H1 (cell line): ENCODE measurements at regions not wholly inside any gene's neighbourhood (a gene's known extent, or its start where the extent isn't known, plus 50 kb on each side); places are given as distances from the start of the nearest gene placed in this dataset.

Experiments
- CTCF ChIA-PET: fragments of 300-600 bp; sonication (Branson Sonifier 250); formaldehyde crosslinking; loops from one replicate; lab custom pipeline; 2021; ENCODE audit not compliant: partially characterized antibody; lab: Charles Lee
- POLR2A ChIA-PET: fragments of 300-600 bp; sonication (Branson Sonifier 250); formaldehyde crosslinking; loops from one replicate; lab custom pipeline; 2021; ENCODE audit warnings: inconsistent platforms; ENCODE audit not compliant: partially characterized antibody; lab: Charles Lee
- DNase-seq, 2 experiments: peaks; one replicate each; pipeline versions ENCODE4 v3.0.0 to v3.0.0-alpha.2; 2010 to 2022; ENCODE audit warnings: low spot score in 2 of 2, low read depth in 1 of 2, mixed read lengths in 1 of 2
- FAIRE-seq: peaks from 2 replicates; lab custom pipeline; 2011; peaks lifted over from hg19 to GRCh38; lab: Jason Lieb, UNC
- H2AFZ ChIP-seq: 2 replicates; pipeline ENCODE4 v1.8.1; 2012; ENCODE audit warnings: low read length, inconsistent platforms
- H2AK5ac ChIP-seq: 2 replicates; pipeline ENCODE4 v1.6.1; 2013; ENCODE audit warnings: low read depth, low read length
- H2BK120ac ChIP-seq: replicated peaks from 2 replicates; pipeline ENCODE3; 2013; ENCODE audit warnings: low read depth, low read length, inconsistent platforms
- H2BK12ac ChIP-seq: 2 replicates; pipeline ENCODE4 v1.6.1; 2013; ENCODE audit warnings: low read depth, low read length
- H2BK15ac ChIP-seq: 2 replicates; pipeline ENCODE4 v1.6.1; 2013; ENCODE audit warnings: low read length
- H2BK20ac ChIP-seq: 2 replicates; pipeline ENCODE4 v1.6.1; 2013; ENCODE audit warnings: low read length
- H2BK5ac ChIP-seq: 2 replicates; pipeline ENCODE4 v1.6.1; 2013; ENCODE audit warnings: low read depth, low read length
- H3K14ac ChIP-seq: 2 replicates; pipeline ENCODE4 v1.6.1; 2013; ENCODE audit warnings: inconsistent platforms; ENCODE audit not compliant: insufficient read length
- H3K18ac ChIP-seq: 2 replicates; pipeline ENCODE4 v1.6.1; 2013; ENCODE audit warnings: low read length; ENCODE audit errors: extremely low read depth
- H3K23ac ChIP-seq: 2 replicates; pipeline ENCODE4 v1.6.1; 2013; ENCODE audit warnings: inconsistent platforms; ENCODE audit not compliant: insufficient read length
- H3K23me2 ChIP-seq: 2 replicates; pipeline ENCODE4 v1.6.1; 2013; ENCODE audit warnings: low read depth, low read length
- H3K27ac ChIP-seq: 2 replicates; pipeline ENCODE4 v1.6.1; 2011; ENCODE audit warnings: low read depth, low read length, inconsistent platforms
- H3K27me3 ChIP-seq, 4 experiments: replicated peaks in 1 of 4; 1 replicate in 1 of 4; 2 replicates in 3 of 4; pipeline versions ENCODE4 v1.6.1 to v1.8.1; 2011 to 2013; ENCODE audit warnings: low read length in 3 of 4, mild to moderate bottlenecking in 3 of 4, inconsistent platforms in 2 of 4, mixed read lengths in 2 of 4, moderate library complexity in 1 of 4; ENCODE audit not compliant: control insufficient read depth in 3 of 4, insufficient read depth in 3 of 4; ENCODE audit errors: extremely low read depth in 1 of 4
- H3K36me3 ChIP-seq, 4 experiments: 2 replicates each; pipeline versions ENCODE4 v1.6.1 to v1.8.1; 2011 to 2013; ENCODE audit warnings: mild to moderate bottlenecking in 4 of 4, low read length in 3 of 4, moderate library complexity in 2 of 4, control low read depth in 1 of 4, inconsistent platforms in 1 of 4; ENCODE audit not compliant: insufficient read depth in 4 of 4, control insufficient read depth in 2 of 4
- H3K4ac ChIP-seq: replicated peaks from 2 replicates; pipeline ENCODE3; 2013; ENCODE audit warnings: low read length, low read depth, mixed read lengths, inconsistent platforms; ENCODE audit not compliant: insufficient read length
- H3K4me1 ChIP-seq, 4 experiments: replicated peaks in 1 of 4; 1 replicate in 1 of 4; 2 replicates in 3 of 4; pipeline versions ENCODE4 v1.6.1 to v1.8.1; 2011 to 2013; ENCODE audit warnings: low read length in 3 of 4, inconsistent platforms in 2 of 4, mixed read lengths in 1 of 4; ENCODE audit not compliant: insufficient read depth in 4 of 4, control insufficient read depth in 3 of 4
- H3K4me2 ChIP-seq, 2 experiments: 2 replicates each; pipeline versions ENCODE4 v1.6.1 to v1.8.1; 2011 to 2013; ENCODE audit warnings: low read depth in 2 of 2, low read length in 2 of 2, control low read depth in 1 of 2, inconsistent platforms in 1 of 2, mild to moderate bottlenecking in 1 of 2; ENCODE audit not compliant: insufficient read depth in 1 of 2
- H3K4me3 ChIP-seq, 4 experiments: fragments of 200-600, 300-600 bp in 1 of 4; sonication (generic), shearing (Covaris generic), sonication (Bioruptor Twin) in 1 of 4; 2 replicates each; pipeline versions ENCODE4 v1.5.1 to v1.8.1; 2011 to 2016; ENCODE audit warnings: low read length in 4 of 4, low read depth in 3 of 4, control low read depth in 2 of 4, inconsistent platforms in 2 of 4, mild to moderate bottlenecking in 2 of 4, mixed read lengths in 1 of 4, moderate library complexity in 1 of 4; ENCODE audit not compliant: insufficient read depth in 2 of 4; ENCODE audit errors: extremely low read depth in 1 of 4
- H3K56ac ChIP-seq: replicated peaks from 2 replicates; pipeline ENCODE3; 2013; ENCODE audit warnings: low read depth, mild to moderate bottlenecking, mixed read lengths, low read length, inconsistent platforms; ENCODE audit not compliant: insufficient read length
- H3K79me1 ChIP-seq: 2 replicates; pipeline ENCODE4 v1.6.1; 2013; ENCODE audit warnings: low read depth, low read length, control low read depth
- H3K79me2 ChIP-seq, 2 experiments: 2 replicates each; pipeline versions ENCODE4 v1.6.1 to v1.8.1; 2012 to 2013; ENCODE audit warnings: low read length in 2 of 2, mild to moderate bottlenecking in 2 of 2, inconsistent platforms in 1 of 2; ENCODE audit not compliant: insufficient read depth in 2 of 2, control insufficient read depth in 1 of 2
- H3K9ac ChIP-seq, 4 experiments: replicated peaks in 1 of 4; 1 replicate in 1 of 4; 2 replicates in 3 of 4; pipeline versions ENCODE4 v1.6.1 to v1.8.1; 2011 to 2013; ENCODE audit warnings: low read depth in 3 of 4, low read length in 3 of 4, control low read depth in 2 of 4, mild to moderate bottlenecking in 2 of 4, moderate library complexity in 2 of 4, inconsistent platforms in 1 of 4; ENCODE audit errors: extremely low read depth in 1 of 4
- H3K9me3 ChIP-seq, 2 experiments: 2 replicates each; pipeline versions ENCODE4 v1.6.1 to v1.8.1; 2012 to 2013; ENCODE audit warnings: mild to moderate bottlenecking in 2 of 2, moderate library complexity in 2 of 2, control low read depth in 1 of 2, inconsistent platforms in 1 of 2, low read depth in 1 of 2, low read length in 1 of 2, mixed read lengths in 1 of 2; ENCODE audit not compliant: insufficient read depth in 2 of 2
- H4K20me1 ChIP-seq, 2 experiments: replicated peaks in 1 of 2; 2 replicates each; pipeline versions ENCODE3 to v1.8.1; 2011 to 2013; ENCODE audit warnings: inconsistent platforms in 2 of 2, low read length in 2 of 2, mild to moderate bottlenecking in 1 of 2; ENCODE audit not compliant: insufficient read depth in 2 of 2, control insufficient read depth in 1 of 2
- H4K5ac ChIP-seq: 2 replicates; pipeline ENCODE4 v1.6.1; 2013; ENCODE audit warnings: low read length, low read depth, mixed read lengths, inconsistent platforms; ENCODE audit not compliant: insufficient read length
- H4K8ac ChIP-seq: 2 replicates; pipeline ENCODE4 v1.8.0; 2013; ENCODE audit warnings: mild to moderate bottlenecking, moderate library complexity, low read length, inconsistent platforms; ENCODE audit not compliant: insufficient read depth; ENCODE audit errors: extremely low read depth
- H4K91ac ChIP-seq: replicated peaks from 2 replicates; pipeline ENCODE3; 2013; ENCODE audit warnings: low read length, mixed read lengths, inconsistent platforms; ENCODE audit not compliant: insufficient read length
- BACH1 ChIP-seq: IDR thresholded peaks from 2 replicates; pipeline ENCODE4 v1.6.1; 2012; ENCODE audit warnings: low read length, improper control_type of control experiment
- CBX5 ChIP-seq: fragments of 300-800, 300-1000 bp; sonication (generic); IDR thresholded peaks from 2 replicates; pipeline ENCODE4 v1.7.1; 2016; ENCODE audit warnings: antibody characterized with exemption, low read length, low read depth
- HDAC2 ChIP-seq, 2 experiments: fragments of 300-600 bp in 1 of 2; sonication (generic) in 1 of 2; IDR thresholded peaks; 2 replicates each; pipeline ENCODE4 v1.6.1; 2011 to 2012; ENCODE audit warnings: low read depth in 2 of 2, low read length in 2 of 2, mild to moderate bottlenecking in 2 of 2, moderate library complexity in 2 of 2, borderline replicate concordance in 1 of 2, inconsistent platforms in 1 of 2
- HDAC6 ChIP-seq: IDR thresholded peaks from one replicate; pipeline ENCODE4 v1.7.1; 2012; ENCODE audit warnings: low read depth, mild to moderate bottlenecking, inconsistent platforms, low read length, moderate library complexity
- JUND ChIP-seq: IDR thresholded peaks from 2 replicates; pipeline ENCODE4 v1.6.1; 2011; ENCODE audit warnings: mild to moderate bottlenecking, improper control_type of control experiment, low read length
- RFX5 ChIP-seq: IDR thresholded peaks from 2 replicates; pipeline ENCODE4 v1.6.1; 2011; ENCODE audit warnings: low read depth, low read length, improper control_type of control experiment, borderline replicate concordance
- SP1 ChIP-seq: IDR thresholded peaks from 2 replicates; pipeline ENCODE4 v1.6.1; 2011; ENCODE audit warnings: low read depth, low read length
- TAF7 ChIP-seq: optimal IDR thresholded peaks from 2 replicates; pipeline ENCODE3; 2011; ENCODE audit warnings: low read depth, mild to moderate bottlenecking, inconsistent platforms, low read length, moderate library complexity, borderline replicate concordance
- WGBS, 2 experiments: shearing (Covaris generic) in 1 of 2; methylation state at CpG; one replicate each; pipeline versions ENCODE4 v1.1.6 to v1.1.7; 2013 to 2015; ENCODE audit warnings: low lambda C conversion rate in 2 of 2, mixed read lengths in 2 of 2, inconsistent platforms in 1 of 2, low coverage in 1 of 2, missing lambda C conversion rate in 1 of 2; ENCODE audit not compliant: insufficient replicate concordance in 2 of 2, insufficient coverage in 1 of 2, insufficient read length in 1 of 2; ENCODE audit errors: extremely low coverage in 1 of 2, missing lambda C conversion rate in 1 of 2; 5-methylcytosine and 5-hydroxymethylcytosine counted together
- TF ChIP-seq, protein P1 (sequence below): IDR thresholded peaks from 2 replicates; pipeline ENCODE4 v1.6.1; 2011; ENCODE audit warnings: low read depth, mild to moderate bottlenecking, low read length; ENCODE audit not compliant: insufficient read depth
- TF ChIP-seq, protein P2 (sequence below), 3 experiments: IDR thresholded peaks; 1 replicate in 2 of 3; 2 replicates in 1 of 3; pipeline versions ENCODE4 v1.5.1 to v1.6.1; 2011; ENCODE audit warnings: low read length in 3 of 3, mild to moderate bottlenecking in 3 of 3, inconsistent platforms in 2 of 3, low read depth in 1 of 3, moderate library complexity in 1 of 3; ENCODE audit not compliant: insufficient read depth in 1 of 3; ENCODE audit errors: control extremely low read depth in 1 of 3
- TF ChIP-seq, protein P3 (sequence below): IDR thresholded peaks from 2 replicates; pipeline ENCODE4 v1.6.1; 2012; ENCODE audit warnings: inconsistent platforms

GRCh38 chr14:37731094-37731493 lies 135.7 kb downstream of the TTC6 start:
- no peaks in the 10 kb centered on the region for H3K9me3 ChIP-seq
- no peaks in the 10 kb centered on the region for H4K20me1 ChIP-seq
- H2BK15ac ChIP-seq, result no peak overlapping the region
- no peak overlapping the region for H2BK12ac ChIP-seq
- no peaks in the 10 kb centered on the region for H3K79me1 ChIP-seq
- no peak overlapping the region for H3K4me2 ChIP-seq
- H2AK5ac ChIP-seq, result no peak overlapping the region
- H3K4ac ChIP-seq, result no peak overlapping the region
- ChIA-PET POLR2A (no interaction called here), CTCF (interaction anchor here (1.0 kb wide), 1 partner anchor 18 kb away, joined by 3 read pairs; no protein-coding TSS in a partner anchor)
- no peaks in the 10 kb centered on the region for H3K36me3 ChIP-seq
- no peak overlapping the region for H3K4me3 ChIP-seq
- H3K27ac ChIP-seq, result no peak overlapping the region
- H4K5ac ChIP-seq, result no peak overlapping the region
- no peaks in the 10 kb centered on the region for H3K27me3 ChIP-seq
- H2AFZ ChIP-seq, result no peak overlapping the region
- no peak overlapping the region for H4K91ac ChIP-seq
- no peak overlapping the region for H4K8ac ChIP-seq
- H3K9ac ChIP-seq, result no peak overlapping the region
- H3K4me1 ChIP-seq, result no peaks in the 10 kb centered on the region
- no peak overlapping the region for H3K14ac ChIP-seq
- FAIRE-seq, result no peak
- H2BK20ac ChIP-seq, result no peak overlapping the region
- H3K23me2 ChIP-seq, result no peaks in the 10 kb centered on the region
- H3K18ac ChIP-seq, result no peak overlapping the region
- H2BK5ac ChIP-seq, result no peak overlapping the region
- H3K56ac ChIP-seq, result no peak overlapping the region
- no peaks in the 10 kb centered on the region for H3K79me2 ChIP-seq
- DNase-seq, result no peak
- H2BK120ac ChIP-seq, result no peak overlapping the region
- WGBS, 2 experiments, result 86% methylated on average over 4 of the region's 4 CpGs; no CpG with 5 or more reads in 1 of the 2 experiments
- H3K23ac ChIP-seq, result no peak overlapping the region
- no peak for TF ChIP-seq HDAC2 (IDR thresholded peaks at IDR 0.05; ENCODE audit: borderline replicate concordance in 1 of 2, low read depth in 2 of 2, low read length in 2 of 2)
- TF ChIP-seq, protein P1, sequence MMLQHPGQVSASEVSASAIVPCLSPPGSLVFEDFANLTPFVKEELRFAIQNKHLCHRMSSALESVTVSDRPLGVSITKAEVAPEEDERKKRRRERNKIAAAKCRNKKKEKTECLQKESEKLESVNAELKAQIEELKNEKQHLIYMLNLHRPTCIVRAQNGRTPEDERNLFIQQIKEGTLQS, result no peak
- TF ChIP-seq JUND, result no peak
- TF ChIP-seq TAF7, result no peak
- no peak for TF ChIP-seq HDAC6
- TF ChIP-seq CBX5, result no peak
- TF ChIP-seq SP1, result no peak
- TF ChIP-seq, protein P2, sequence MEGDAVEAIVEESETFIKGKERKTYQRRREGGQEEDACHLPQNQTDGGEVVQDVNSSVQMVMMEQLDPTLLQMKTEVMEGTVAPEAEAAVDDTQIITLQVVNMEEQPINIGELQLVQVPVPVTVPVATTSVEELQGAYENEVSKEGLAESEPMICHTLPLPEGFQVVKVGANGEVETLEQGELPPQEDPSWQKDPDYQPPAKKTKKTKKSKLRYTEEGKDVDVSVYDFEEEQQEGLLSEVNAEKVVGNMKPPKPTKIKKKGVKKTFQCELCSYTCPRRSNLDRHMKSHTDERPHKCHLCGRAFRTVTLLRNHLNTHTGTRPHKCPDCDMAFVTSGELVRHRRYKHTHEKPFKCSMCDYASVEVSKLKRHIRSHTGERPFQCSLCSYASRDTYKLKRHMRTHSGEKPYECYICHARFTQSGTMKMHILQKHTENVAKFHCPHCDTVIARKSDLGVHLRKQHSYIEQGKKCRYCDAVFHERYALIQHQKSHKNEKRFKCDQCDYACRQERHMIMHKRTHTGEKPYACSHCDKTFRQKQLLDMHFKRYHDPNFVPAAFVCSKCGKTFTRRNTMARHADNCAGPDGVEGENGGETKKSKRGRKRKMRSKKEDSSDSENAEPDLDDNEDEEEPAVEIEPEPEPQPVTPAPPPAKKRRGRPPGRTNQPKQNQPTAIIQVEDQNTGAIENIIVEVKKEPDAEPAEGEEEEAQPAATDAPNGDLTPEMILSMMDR (IDR thresholded peaks at IDR 0.05; ENCODE audit: control extremely low read depth in 1 of 3, insufficient read depth in 1 of 3, low read depth in 1 of 3, low read length in 3 of 3), result no peak
- no peak for TF ChIP-seq RFX5
- no peak for TF ChIP-seq BACH1
- TF ChIP-seq, protein P3, sequence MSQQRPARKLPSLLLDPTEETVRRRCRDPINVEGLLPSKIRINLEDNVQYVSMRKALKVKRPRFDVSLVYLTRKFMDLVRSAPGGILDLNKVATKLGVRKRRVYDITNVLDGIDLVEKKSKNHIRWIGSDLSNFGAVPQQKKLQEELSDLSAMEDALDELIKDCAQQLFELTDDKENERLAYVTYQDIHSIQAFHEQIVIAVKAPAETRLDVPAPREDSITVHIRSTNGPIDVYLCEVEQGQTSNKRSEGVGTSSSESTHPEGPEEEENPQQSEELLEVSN, result no peak
